ENCODE measurements at regions not wholly inside any gene's neighbourhood (a gene's known extent, or its start where the extent isn't known, plus 50 kb on each side); places are given as distances from the start of the nearest gene placed in this dataset.

- no peak for DNase-seq (ENCODE audit: low spot score)
- no peak for FAIRE-seq
These were observed 213.8 kb downstream of the SH3BP4 start for GRCh38 chr2:235165631-235166030.

GRCh38 chr2:235168174-235168979 is 216.6 kb downstream of the SH3BP4 start:
- peak; percentile 17 for FAIRE-seq
- no peak for DNase-seq (ENCODE audit: low spot score)

- FAIRE-seq (no peak), DNase-seq (ENCODE audit: low spot score) (peak; percentile 64)
These were observed 218.2 kb downstream of the SH3BP4 start for GRCh38 chr2:235170016-235170415.

GRCh38 chr2:235170536-235171521 is 219.0 kb downstream of the SH3BP4 start:
- peak; percentile 68 for DNase-seq (ENCODE audit: low spot score)

DNA sequence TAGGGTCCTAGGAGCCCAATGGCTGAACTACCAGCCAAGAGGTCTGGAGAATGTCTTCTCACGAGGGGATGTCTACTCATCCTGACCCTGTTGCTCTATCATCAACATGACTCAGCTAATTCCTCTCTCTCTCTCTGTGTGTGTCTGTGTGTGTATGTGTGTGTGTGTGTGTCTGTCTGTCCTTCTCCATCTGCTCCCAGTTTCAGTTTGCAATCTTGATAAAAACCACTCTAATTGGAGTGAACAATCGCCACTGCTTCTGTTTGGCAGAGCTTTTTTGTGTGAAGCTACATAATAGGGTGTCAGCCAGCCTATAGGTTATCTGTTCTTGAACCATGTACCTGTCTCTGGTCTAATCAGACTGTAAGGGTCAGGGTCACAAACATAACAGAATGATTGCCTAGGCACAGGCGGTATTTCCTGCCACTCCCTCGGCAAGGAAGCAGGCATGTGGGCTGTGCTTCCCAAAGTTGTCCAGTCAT is 219.8 kb downstream of the SH3BP4 start:
- FAIRE-seq (peak; percentile 83), DNase-seq (ENCODE audit: low spot score) (no peak)

More at GRCh38 chr2:235170536-235171521, 219.0 kb downstream of the SH3BP4 start:
- FAIRE-seq, result no peak

GRCh38 chr2:235180642-235181041 is 228.8 kb downstream of the SH3BP4 start:
- no peak for FAIRE-seq

DNA sequence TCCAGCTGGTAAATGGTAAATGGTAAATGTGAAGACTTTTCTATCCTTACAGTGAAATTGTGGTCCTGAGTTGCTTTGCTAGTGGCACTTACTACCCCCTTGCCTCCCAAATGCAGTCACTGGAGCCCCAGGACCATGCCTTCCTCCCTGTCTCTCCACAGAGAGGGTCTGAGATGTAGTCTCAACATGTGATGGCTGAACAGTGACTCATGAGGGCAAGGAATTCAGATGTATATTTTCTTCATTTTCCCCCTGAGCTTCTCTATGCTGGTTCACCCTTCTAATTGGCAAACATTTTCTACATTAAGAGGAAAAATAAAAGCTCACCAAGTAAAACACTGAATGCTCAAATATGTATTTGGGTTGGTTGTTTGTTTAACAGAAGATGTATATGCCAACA is 232.0 kb downstream of the SH3BP4 start:
- no peak for FAIRE-seq

More at GRCh38 chr2:235180642-235181041, 228.8 kb downstream of the SH3BP4 start:
- no peak for DNase-seq (ENCODE audit: low spot score)

DNA sequence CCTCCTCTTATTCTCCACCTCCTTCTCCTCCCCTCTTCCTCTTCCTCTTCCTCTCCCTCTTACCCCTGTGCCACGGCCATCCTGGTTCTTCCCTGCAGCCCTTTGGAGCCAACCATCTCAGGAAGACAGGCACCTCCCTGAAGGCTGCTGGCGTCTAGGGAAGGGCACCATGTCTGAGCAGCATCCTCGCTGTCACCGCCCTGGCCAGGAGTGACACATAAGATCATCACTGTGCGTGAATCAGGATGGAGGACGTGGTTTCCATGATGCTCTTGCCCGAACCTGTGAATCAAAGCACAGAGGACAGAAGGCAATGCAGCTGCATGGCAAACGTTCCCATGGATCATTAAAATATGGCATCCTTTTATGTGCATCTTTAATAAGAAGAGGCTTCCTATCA is 236.0 kb downstream of the SH3BP4 start:
- peak; percentile 27 for FAIRE-seq
- DNase-seq (ENCODE audit: low spot score), result no peak

More for the DNA sequence above, 232.0 kb downstream of the SH3BP4 start:
- DNase-seq (ENCODE audit: low spot score), result no peak

DNA sequence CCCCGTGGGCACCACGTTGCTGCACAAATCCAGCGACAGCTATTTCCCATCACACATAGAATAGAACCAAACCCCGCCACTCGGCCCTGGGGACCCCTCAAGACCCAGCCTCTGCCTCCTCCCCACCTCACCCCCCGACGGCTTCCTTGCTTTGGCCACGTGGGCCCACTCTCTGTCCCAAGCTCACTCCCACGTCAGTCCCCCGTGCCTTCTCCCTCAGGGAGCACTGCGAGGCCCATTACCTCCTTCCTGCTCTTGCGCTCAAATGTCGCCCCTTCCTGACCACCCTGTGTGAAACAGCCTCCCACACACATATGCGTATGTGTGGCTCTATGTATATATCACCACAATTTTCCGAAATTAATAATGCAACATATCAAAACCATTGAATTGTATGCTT is 239.7 kb downstream of the SH3BP4 start:
- DNase-seq (ENCODE audit: low spot score) (no peak), FAIRE-seq (no peak)

DNA sequence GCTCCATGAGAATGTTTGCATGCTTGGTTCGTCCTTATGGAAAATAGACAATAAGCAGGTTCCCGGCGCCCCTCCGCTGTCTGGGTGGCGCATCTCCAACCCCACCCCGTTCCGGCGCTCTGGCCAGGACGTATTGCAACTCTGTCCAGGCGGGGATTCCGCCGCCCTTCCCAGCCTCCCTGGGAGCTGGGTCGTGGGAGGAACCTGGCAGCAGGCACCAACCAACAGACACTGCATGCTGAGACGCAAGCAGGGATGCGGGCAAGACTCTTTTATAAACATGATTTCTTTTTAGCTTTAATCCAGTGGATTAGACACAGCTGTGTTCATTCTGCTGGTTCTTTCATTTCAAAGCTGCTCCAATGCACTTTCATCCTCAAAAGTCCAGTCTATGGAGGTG is 240.2 kb downstream of the SH3BP4 start:
- no peak for FAIRE-seq
- no peak for DNase-seq (ENCODE audit: low spot score)

DNA sequence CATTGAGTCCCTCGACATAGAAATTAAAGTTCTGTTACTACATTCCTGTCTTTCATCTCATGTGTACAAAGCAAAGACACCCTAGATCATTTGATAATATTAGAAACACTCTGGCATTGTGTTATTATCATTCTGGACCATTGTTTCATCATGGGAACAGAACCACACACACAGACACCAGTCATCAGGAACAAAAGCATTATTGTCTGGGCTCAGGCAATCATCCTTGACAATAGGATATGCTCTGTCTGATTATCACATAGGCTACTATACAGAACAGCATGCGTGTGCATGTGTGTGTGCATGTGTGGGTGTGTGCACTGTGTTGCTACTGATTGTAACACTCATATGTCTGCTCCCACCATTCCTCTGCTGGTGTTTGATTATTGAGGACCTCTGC is 242.5 kb downstream of the SH3BP4 start:
- DNase-seq (ENCODE audit: low spot score), result no peak
- FAIRE-seq, result peak; percentile 20

GRCh38 chr2:235194836-235195235 is 243.0 kb downstream of the SH3BP4 start:
- no peak for DNase-seq (ENCODE audit: low spot score)
- no peak for FAIRE-seq

DNA sequence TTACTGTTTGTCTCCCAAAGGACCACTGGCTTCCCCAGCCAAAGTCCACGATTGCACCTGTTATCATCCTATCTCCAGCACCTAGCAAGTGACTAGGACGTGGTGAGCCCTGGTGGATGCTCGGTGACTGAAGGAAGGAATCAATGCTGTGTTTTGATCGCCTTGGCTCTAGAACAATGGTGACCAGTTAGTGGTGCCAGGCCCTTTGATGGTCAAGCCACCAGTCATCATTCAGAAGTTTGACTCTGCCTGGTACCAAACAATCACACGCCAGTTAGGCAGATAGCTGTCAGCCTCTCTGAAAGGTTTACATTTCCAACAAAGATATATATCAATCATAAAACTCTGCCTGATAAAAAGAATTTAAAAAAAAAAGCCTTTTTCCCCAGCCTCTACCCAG is 244.1 kb downstream of the SH3BP4 start:
- FAIRE-seq (no peak), DNase-seq (ENCODE audit: low spot score) (no peak)

DNA sequence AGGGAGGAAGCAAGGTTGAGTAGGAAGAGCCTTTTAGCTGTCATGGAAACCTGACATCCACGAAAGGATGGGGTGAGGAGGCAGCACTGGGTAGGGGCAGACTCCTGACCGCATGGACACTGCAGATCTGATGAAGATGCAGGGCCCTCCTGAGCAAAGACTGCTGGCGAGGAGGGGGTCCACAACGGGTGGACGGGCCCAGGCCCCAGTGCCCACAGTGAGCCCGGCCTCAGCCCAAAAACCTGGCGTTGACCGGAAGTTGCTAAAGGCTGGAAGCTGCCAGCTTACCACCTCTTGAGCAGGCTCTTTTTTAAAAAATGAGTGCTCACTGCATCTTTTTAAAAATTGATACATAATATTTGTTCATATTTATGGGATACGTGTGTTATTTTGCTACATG is 247.3 kb downstream of the SH3BP4 start:
- FAIRE-seq, result no peak
- no peak for DNase-seq (ENCODE audit: low spot score)

DNA sequence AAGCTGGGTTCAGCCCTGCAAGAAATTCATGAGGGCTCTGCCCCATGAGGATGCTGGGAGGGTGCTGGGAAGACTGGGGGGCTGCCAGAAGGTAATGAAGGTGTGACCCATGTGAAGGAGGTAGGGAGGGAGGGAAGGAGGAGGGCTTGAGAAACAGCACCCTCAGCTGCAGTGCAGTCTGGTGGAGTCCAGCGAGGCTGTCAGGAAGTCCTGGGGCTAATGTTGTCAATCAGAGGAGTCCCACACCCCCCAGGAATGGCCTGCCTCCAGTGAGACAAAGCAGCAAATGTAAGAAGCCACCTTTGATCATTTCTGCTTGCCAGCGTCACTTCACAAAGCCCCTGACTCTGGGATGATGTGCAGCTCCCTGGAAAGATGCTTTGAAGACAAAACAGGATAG is 248.4 kb downstream of the SH3BP4 start:
- FAIRE-seq, result no peak
- no peak for DNase-seq (ENCODE audit: low spot score)

GRCh38 chr2:235201756-235202155 is 249.9 kb downstream of the SH3BP4 start:
- no peak for DNase-seq (ENCODE audit: low spot score)
- no peak for FAIRE-seq

DNA sequence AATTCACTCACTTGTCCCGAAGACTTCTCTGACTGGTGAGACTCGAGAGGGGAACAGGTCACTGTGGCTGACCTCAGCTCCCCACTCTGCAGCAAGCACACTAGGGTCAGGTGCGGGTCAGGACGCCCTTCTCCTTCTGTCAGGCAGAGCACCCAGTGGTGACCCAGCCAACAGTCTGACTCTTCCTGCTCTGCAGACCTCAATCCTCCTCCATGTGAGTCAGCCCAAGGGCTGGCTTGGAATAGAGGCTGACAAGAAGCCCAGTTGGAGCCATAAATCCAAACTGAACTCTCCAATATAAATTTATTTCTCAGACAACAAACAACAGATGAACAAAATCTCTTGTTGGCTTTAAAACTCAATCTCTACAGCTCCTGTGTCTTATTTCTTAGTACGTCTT is 253.1 kb downstream of the SH3BP4 start:
- FAIRE-seq (no peak), DNase-seq (ENCODE audit: low spot score) (no peak)

GRCh38 chr2:235206399-235206798 is 254.6 kb downstream of the SH3BP4 start:
- FAIRE-seq, result no peak
- DNase-seq (ENCODE audit: low spot score), result no peak

DNA sequence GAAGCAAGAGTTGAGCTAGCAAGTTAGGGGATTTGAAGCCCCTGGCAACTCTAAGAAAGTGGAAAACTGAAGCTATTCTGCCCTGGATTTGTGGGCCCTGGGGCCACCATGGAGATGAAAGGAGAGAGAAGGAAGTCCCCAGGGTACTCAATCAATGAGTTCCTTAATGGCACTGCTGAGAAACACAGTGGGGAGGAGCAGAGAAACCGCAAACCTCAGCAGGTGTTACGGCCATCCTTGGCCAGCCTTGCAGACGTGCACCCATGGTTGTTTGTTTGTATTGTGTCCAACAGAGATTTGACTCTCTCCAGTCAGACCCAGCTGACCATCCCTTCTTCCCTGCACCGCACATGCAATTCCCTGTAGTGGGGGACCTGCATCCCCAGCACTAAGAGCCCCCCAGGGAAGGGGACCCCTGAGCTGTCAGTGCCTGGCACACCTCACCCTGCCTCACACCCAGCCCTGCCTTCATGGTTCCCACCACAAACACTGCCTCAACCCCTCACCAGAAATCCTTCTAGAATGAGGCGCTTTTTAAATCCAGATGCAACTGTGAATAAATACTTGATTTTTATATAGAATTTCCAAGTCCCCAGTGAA is 255.3 kb downstream of the SH3BP4 start:
- FAIRE-seq (no peak), DNase-seq (ENCODE audit: low spot score) (no peak)

DNA sequence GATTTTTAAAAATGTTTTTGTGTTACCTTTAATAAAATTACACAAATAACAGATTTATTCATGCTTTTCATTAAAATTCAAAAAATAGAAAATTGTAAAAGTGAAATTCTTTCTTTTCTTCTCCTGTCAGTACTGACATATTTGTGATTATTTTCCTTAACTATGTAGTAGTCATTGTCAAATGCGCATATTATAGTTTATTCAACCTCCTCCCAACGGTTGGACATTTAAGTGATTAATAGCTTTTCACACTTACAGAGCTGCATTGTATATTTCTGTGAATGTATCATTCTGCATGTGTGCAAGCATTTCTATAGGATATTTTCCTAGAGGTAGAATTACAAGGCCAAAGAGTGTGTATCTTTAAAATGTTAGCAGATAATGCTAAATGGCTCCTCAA is 259.2 kb downstream of the SH3BP4 start:
- DNase-seq (ENCODE audit: low spot score) (no peak), FAIRE-seq (no peak)

GRCh38 chr2:235212501-235213158 is 260.8 kb downstream of the SH3BP4 start:
- DNase-seq (ENCODE audit: low spot score) (no peak), FAIRE-seq (no peak)
